H1 (cell line): ENCODE measurements at regions not wholly inside any gene's neighbourhood (a gene's known extent, or its start where the extent isn't known, plus 50 kb on each side); places are given as distances from the start of the nearest gene placed in this dataset.

Source experiments
- CTCF ChIA-PET: fragments of 300-600 bp; sonication (Branson Sonifier 250); formaldehyde crosslinking; loops from one replicate; lab custom pipeline; 2021; ENCODE audit not compliant: partially characterized antibody; lab: Charles Lee
- POLR2A ChIA-PET: fragments of 300-600 bp; sonication (Branson Sonifier 250); formaldehyde crosslinking; loops from one replicate; lab custom pipeline; 2021; ENCODE audit warnings: inconsistent platforms; ENCODE audit not compliant: partially characterized antibody; lab: Charles Lee
- DNase-seq, 2 experiments: peaks; one replicate each; pipeline versions ENCODE4 v3.0.0 to v3.0.0-alpha.2; 2010 to 2022; ENCODE audit warnings: low spot score in 2 of 2, low read depth in 1 of 2, mixed read lengths in 1 of 2
- FAIRE-seq: peaks from 2 replicates; lab custom pipeline; 2011; peaks lifted over from hg19 to GRCh38; lab: Jason Lieb, UNC
- H2AFZ ChIP-seq: 2 replicates; pipeline ENCODE4 v1.8.1; 2012; ENCODE audit warnings: low read length, inconsistent platforms
- H2AK5ac ChIP-seq: 2 replicates; pipeline ENCODE4 v1.6.1; 2013; ENCODE audit warnings: low read depth, low read length
- H2BK120ac ChIP-seq: replicated peaks from 2 replicates; pipeline ENCODE3; 2013; ENCODE audit warnings: low read depth, low read length, inconsistent platforms
- H2BK12ac ChIP-seq: 2 replicates; pipeline ENCODE4 v1.6.1; 2013; ENCODE audit warnings: low read depth, low read length
- H2BK15ac ChIP-seq: 2 replicates; pipeline ENCODE4 v1.6.1; 2013; ENCODE audit warnings: low read length
- H2BK20ac ChIP-seq: 2 replicates; pipeline ENCODE4 v1.6.1; 2013; ENCODE audit warnings: low read length
- H2BK5ac ChIP-seq: 2 replicates; pipeline ENCODE4 v1.6.1; 2013; ENCODE audit warnings: low read depth, low read length
- H3K14ac ChIP-seq: 2 replicates; pipeline ENCODE4 v1.6.1; 2013; ENCODE audit warnings: inconsistent platforms; ENCODE audit not compliant: insufficient read length
- H3K18ac ChIP-seq: 2 replicates; pipeline ENCODE4 v1.6.1; 2013; ENCODE audit warnings: low read length; ENCODE audit errors: extremely low read depth
- H3K23ac ChIP-seq: 2 replicates; pipeline ENCODE4 v1.6.1; 2013; ENCODE audit warnings: inconsistent platforms; ENCODE audit not compliant: insufficient read length
- H3K23me2 ChIP-seq: 2 replicates; pipeline ENCODE4 v1.6.1; 2013; ENCODE audit warnings: low read depth, low read length
- H3K27ac ChIP-seq: 2 replicates; pipeline ENCODE4 v1.6.1; 2011; ENCODE audit warnings: low read depth, low read length, inconsistent platforms
- H3K27me3 ChIP-seq, 4 experiments: replicated peaks in 1 of 4; 1 replicate in 1 of 4; 2 replicates in 3 of 4; pipeline versions ENCODE4 v1.6.1 to v1.8.1; 2011 to 2013; ENCODE audit warnings: low read length in 3 of 4, mild to moderate bottlenecking in 3 of 4, inconsistent platforms in 2 of 4, mixed read lengths in 2 of 4, moderate library complexity in 1 of 4; ENCODE audit not compliant: control insufficient read depth in 3 of 4, insufficient read depth in 3 of 4; ENCODE audit errors: extremely low read depth in 1 of 4
- H3K36me3 ChIP-seq, 4 experiments: 2 replicates each; pipeline versions ENCODE4 v1.6.1 to v1.8.1; 2011 to 2013; ENCODE audit warnings: mild to moderate bottlenecking in 4 of 4, low read length in 3 of 4, moderate library complexity in 2 of 4, control low read depth in 1 of 4, inconsistent platforms in 1 of 4; ENCODE audit not compliant: insufficient read depth in 4 of 4, control insufficient read depth in 2 of 4
- H3K4ac ChIP-seq: replicated peaks from 2 replicates; pipeline ENCODE3; 2013; ENCODE audit warnings: low read length, low read depth, mixed read lengths, inconsistent platforms; ENCODE audit not compliant: insufficient read length
- H3K4me1 ChIP-seq, 4 experiments: replicated peaks in 1 of 4; 1 replicate in 1 of 4; 2 replicates in 3 of 4; pipeline versions ENCODE4 v1.6.1 to v1.8.1; 2011 to 2013; ENCODE audit warnings: low read length in 3 of 4, inconsistent platforms in 2 of 4, mixed read lengths in 1 of 4; ENCODE audit not compliant: insufficient read depth in 4 of 4, control insufficient read depth in 3 of 4
- H3K4me2 ChIP-seq, 2 experiments: 2 replicates each; pipeline versions ENCODE4 v1.6.1 to v1.8.1; 2011 to 2013; ENCODE audit warnings: low read depth in 2 of 2, low read length in 2 of 2, control low read depth in 1 of 2, inconsistent platforms in 1 of 2, mild to moderate bottlenecking in 1 of 2; ENCODE audit not compliant: insufficient read depth in 1 of 2
- H3K4me3 ChIP-seq, 4 experiments: fragments of 200-600, 300-600 bp in 1 of 4; sonication (generic), shearing (Covaris generic), sonication (Bioruptor Twin) in 1 of 4; 2 replicates each; pipeline versions ENCODE4 v1.5.1 to v1.8.1; 2011 to 2016; ENCODE audit warnings: low read length in 4 of 4, low read depth in 3 of 4, control low read depth in 2 of 4, inconsistent platforms in 2 of 4, mild to moderate bottlenecking in 2 of 4, mixed read lengths in 1 of 4, moderate library complexity in 1 of 4; ENCODE audit not compliant: insufficient read depth in 2 of 4; ENCODE audit errors: extremely low read depth in 1 of 4
- H3K56ac ChIP-seq: replicated peaks from 2 replicates; pipeline ENCODE3; 2013; ENCODE audit warnings: low read depth, mild to moderate bottlenecking, mixed read lengths, low read length, inconsistent platforms; ENCODE audit not compliant: insufficient read length
- H3K79me1 ChIP-seq: 2 replicates; pipeline ENCODE4 v1.6.1; 2013; ENCODE audit warnings: low read depth, low read length, control low read depth
- H3K79me2 ChIP-seq, 2 experiments: 2 replicates each; pipeline versions ENCODE4 v1.6.1 to v1.8.1; 2012 to 2013; ENCODE audit warnings: low read length in 2 of 2, mild to moderate bottlenecking in 2 of 2, inconsistent platforms in 1 of 2; ENCODE audit not compliant: insufficient read depth in 2 of 2, control insufficient read depth in 1 of 2
- H3K9ac ChIP-seq, 4 experiments: replicated peaks in 1 of 4; 1 replicate in 1 of 4; 2 replicates in 3 of 4; pipeline versions ENCODE4 v1.6.1 to v1.8.1; 2011 to 2013; ENCODE audit warnings: low read depth in 3 of 4, low read length in 3 of 4, control low read depth in 2 of 4, mild to moderate bottlenecking in 2 of 4, moderate library complexity in 2 of 4, inconsistent platforms in 1 of 4; ENCODE audit errors: extremely low read depth in 1 of 4
- H3K9me3 ChIP-seq, 2 experiments: 2 replicates each; pipeline versions ENCODE4 v1.6.1 to v1.8.1; 2012 to 2013; ENCODE audit warnings: mild to moderate bottlenecking in 2 of 2, moderate library complexity in 2 of 2, control low read depth in 1 of 2, inconsistent platforms in 1 of 2, low read depth in 1 of 2, low read length in 1 of 2, mixed read lengths in 1 of 2; ENCODE audit not compliant: insufficient read depth in 2 of 2
- H4K20me1 ChIP-seq, 2 experiments: replicated peaks in 1 of 2; 2 replicates each; pipeline versions ENCODE3 to v1.8.1; 2011 to 2013; ENCODE audit warnings: inconsistent platforms in 2 of 2, low read length in 2 of 2, mild to moderate bottlenecking in 1 of 2; ENCODE audit not compliant: insufficient read depth in 2 of 2, control insufficient read depth in 1 of 2
- H4K5ac ChIP-seq: 2 replicates; pipeline ENCODE4 v1.6.1; 2013; ENCODE audit warnings: low read length, low read depth, mixed read lengths, inconsistent platforms; ENCODE audit not compliant: insufficient read length
- H4K8ac ChIP-seq: 2 replicates; pipeline ENCODE4 v1.8.0; 2013; ENCODE audit warnings: mild to moderate bottlenecking, moderate library complexity, low read length, inconsistent platforms; ENCODE audit not compliant: insufficient read depth; ENCODE audit errors: extremely low read depth
- H4K91ac ChIP-seq: replicated peaks from 2 replicates; pipeline ENCODE3; 2013; ENCODE audit warnings: low read length, mixed read lengths, inconsistent platforms; ENCODE audit not compliant: insufficient read length
- BACH1 ChIP-seq: IDR thresholded peaks from 2 replicates; pipeline ENCODE4 v1.6.1; 2012; ENCODE audit warnings: low read length, improper control_type of control experiment
- BCL11A ChIP-seq, 2 experiments: IDR thresholded peaks; one replicate each; pipeline ENCODE4 v1.6.1; 2011; ENCODE audit warnings: low read depth in 2 of 2, low read length in 2 of 2, mild to moderate bottlenecking in 2 of 2
- BRCA1 ChIP-seq: IDR thresholded peaks from 2 replicates; pipeline ENCODE4 v1.6.1; 2012; ENCODE audit warnings: low read depth, low read length, improper control_type of control experiment
- CBX5 ChIP-seq: fragments of 300-800, 300-1000 bp; sonication (generic); IDR thresholded peaks from 2 replicates; pipeline ENCODE4 v1.7.1; 2016; ENCODE audit warnings: antibody characterized with exemption, low read length, low read depth
- CBX8 ChIP-seq: fragments of 300-800, 300-1000 bp; sonication (generic); IDR thresholded peaks from 2 replicates; pipeline ENCODE4 v1.7.1; 2016; ENCODE audit warnings: low read depth, low read length, borderline replicate concordance
- FOSL1 ChIP-seq: IDR thresholded peaks from 2 replicates; pipeline ENCODE4 v1.6.1; 2011; ENCODE audit warnings: mild to moderate bottlenecking, low read depth, low read length, moderate library complexity; ENCODE audit not compliant: insufficient read depth
- GABPA ChIP-seq: IDR thresholded peaks from 2 replicates; pipeline ENCODE4 v1.6.1; 2011; ENCODE audit warnings: mild to moderate bottlenecking, low read length, moderate library complexity, borderline replicate concordance; ENCODE audit not compliant: insufficient read depth
- KDM1A ChIP-seq: fragments of 200-600, 300-600 bp; sonication (generic); IDR thresholded peaks from 2 replicates; pipeline ENCODE4 v1.7.1; 2016; ENCODE audit warnings: mild to moderate bottlenecking, low read length, borderline replicate concordance
- MAX ChIP-seq: IDR thresholded peaks from 2 replicates; pipeline ENCODE4 v1.6.1; 2012; ENCODE audit warnings: inconsistent platforms
- NANOG ChIP-seq: IDR thresholded peaks from 2 replicates; pipeline ENCODE4 v1.6.1; 2011; ENCODE audit warnings: low read length, low read depth, mild to moderate bottlenecking, inconsistent platforms; ENCODE audit not compliant: insufficient read depth, poor library complexity, severe bottlenecking
- PHF8 ChIP-seq: fragments of 200-600 bp; sonication (generic); conservative IDR thresholded peaks from 2 replicates; pipeline ENCODE4 v1.7.1; 2012; ENCODE audit warnings: low read depth, mild to moderate bottlenecking, inconsistent platforms, low read length, moderate library complexity
- SIRT6 ChIP-seq: IDR thresholded peaks from one replicate; pipeline ENCODE4 v1.7.1; 2012; ENCODE audit warnings: low read length, inconsistent platforms
- SUZ12 ChIP-seq: fragments of 200-600 bp; sonication (generic); IDR thresholded peaks from 2 replicates; pipeline ENCODE4 v1.6.1; 2012; ENCODE audit warnings: mild to moderate bottlenecking, inconsistent platforms, low read length, moderate library complexity, mixed read lengths
- TBP ChIP-seq: IDR thresholded peaks from 2 replicates; pipeline ENCODE4 v1.6.1; 2011; ENCODE audit warnings: low read depth, low read length, improper control_type of control experiment
- whole genome bisulfite sequencing, 2 experiments: shearing (Covaris generic) in 1 of 2; methylation state at CpG; one replicate each; pipeline versions ENCODE4 v1.1.6 to v1.1.7; 2013 to 2015; ENCODE audit warnings: low lambda C conversion rate in 2 of 2, mixed read lengths in 2 of 2, inconsistent platforms in 1 of 2, low coverage in 1 of 2, missing lambda C conversion rate in 1 of 2; ENCODE audit not compliant: insufficient replicate concordance in 2 of 2, insufficient coverage in 1 of 2, insufficient read length in 1 of 2; ENCODE audit errors: extremely low coverage in 1 of 2, missing lambda C conversion rate in 1 of 2; 5-methylcytosine and 5-hydroxymethylcytosine counted together

- no peak overlapping the region for H3K4me3 ChIP-seq
- H3K4me2 ChIP-seq = no peak overlapping the region
- no peak overlapping the region for H3K23ac ChIP-seq
- peaks cover 0 to 11% (median 2%) of the 10 kb centered on the region in 4 experiments; a peak in 3 of 7 replicates for H3K4me1 ChIP-seq
- no peak overlapping the region for H4K5ac ChIP-seq
- no peak overlapping the region for H3K56ac ChIP-seq
- H4K8ac ChIP-seq = no peak overlapping the region
- H3K14ac ChIP-seq = no peak overlapping the region
- H3K18ac ChIP-seq = no peak overlapping the region
- no peak overlapping the region for H3K4ac ChIP-seq
- H2AFZ ChIP-seq = no peak overlapping the region
- H4K91ac ChIP-seq = no peak overlapping the region
- ChIA-PET POLR2A (interaction anchor here (0.7 to 1.3 kb wide), 4 partner anchors 10 to 164 kb away, joined by 3 read pairs; partner anchors contain the start of gene VEGFA), CTCF (interaction anchor here (0.7 to 12.3 kb wide), 14 partner anchors 9 to 268 kb away, joined by 3 to 142 read pairs (median 3); no protein-coding TSS in a partner anchor)
- no peaks in the 10 kb centered on the region; the same call in 1 of the 2 replicates for H3K23me2 ChIP-seq
- H3K27ac ChIP-seq = no peak overlapping the region
- no peaks in the 10 kb centered on the region for H3K36me3 ChIP-seq
- H3K9ac ChIP-seq = no peak overlapping the region
- 84% methylated on average over 4 of the region's 4 CpGs; no CpG with 5 or more reads in 1 of the 2 experiments for WGBS, 2 experiments
- H3K27me3 ChIP-seq = no peaks in the 10 kb centered on the region; a peak in 1 of 7 replicates
- no peak overlapping the region for H2AK5ac ChIP-seq
- no peak overlapping the region for H2BK5ac ChIP-seq
- no peaks in the 10 kb centered on the region for H3K79me2 ChIP-seq
- no peak overlapping the region for H2BK120ac ChIP-seq
- H4K20me1 ChIP-seq = no peaks in the 10 kb centered on the region
- no peak overlapping the region for H2BK15ac ChIP-seq
- H3K79me1 ChIP-seq = no peaks in the 10 kb centered on the region
- no peaks in the 10 kb centered on the region for H3K9me3 ChIP-seq
- DNase-seq = no peak
- no peak overlapping the region for H2BK20ac ChIP-seq
- no peak for FAIRE-seq
- H2BK12ac ChIP-seq = no peak overlapping the region
- TF ChIP-seq TBP (no peak), PHF8 (no peak), GABPA (no peak), MAX (no peak), SUZ12 (no peak), CBX5 (no peak), BACH1 (no peak), KDM1A (no peak), CBX8 (no peak), NANOG (no peak), BRCA1 (no peak), BCL11A (IDR thresholded peaks at IDR 0.05; ENCODE audit: low read depth in 2 of 2, low read length in 2 of 2) (no peak), FOSL1 (no peak), SIRT6 (no peak)
Measured at GRCh38 chr6:43934183-43934802, 164.3 kb downstream of the VEGFA start.
